WERI-Rb-1 (cell line): ENCODE measurements at regions not wholly inside any gene's neighbourhood (a gene's known extent, or its start where the extent isn't known, plus 50 kb on each side); places are given as distances from the start of the nearest gene placed in this dataset.

Source experiments
- DNase-seq: peaks from one replicate; pipeline ENCODE4 v3.0.0-alpha.2; 2020
- H3K27ac ChIP-seq: fragments of 250-450 bp; sonication (Bioruptor Pico); 2 replicates; pipeline ENCODE4 v1.5.1; 2020; ENCODE audit warnings: mild to moderate bottlenecking, moderate library complexity
- H3K27me3 ChIP-seq: fragments of 250-450 bp; sonication (Bioruptor Pico); 2 replicates; pipeline ENCODE4 v1.5.1; 2021; ENCODE audit warnings: mild to moderate bottlenecking, low read depth, moderate library complexity; ENCODE audit not compliant: insufficient read depth, severe bottlenecking
- H3K36me3 ChIP-seq: fragments of 250-450 bp; sonication (Bioruptor Pico); 2 replicates; pipeline ENCODE4 v1.5.1; 2020; ENCODE audit warnings: mild to moderate bottlenecking, moderate library complexity
- H3K4me3 ChIP-seq: 2 replicates; pipeline ENCODE4 v1.5.1; 2011; ENCODE audit warnings: low read depth, mild to moderate bottlenecking, control low read depth, low read length
- H3K9me3 ChIP-seq: fragments of 250-450 bp; sonication (Bioruptor Pico); 2 replicates; pipeline ENCODE4 v1.5.1; 2021; ENCODE audit warnings: mild to moderate bottlenecking, moderate library complexity; ENCODE audit not compliant: severe bottlenecking
- TF ChIP-seq, protein P1 (sequence below): IDR thresholded peaks from 2 replicates; pipeline ENCODE4 v1.5.1; 2011; ENCODE audit warnings: low read depth, mild to moderate bottlenecking, control low read depth, inconsistent platforms, low read length

DNA sequence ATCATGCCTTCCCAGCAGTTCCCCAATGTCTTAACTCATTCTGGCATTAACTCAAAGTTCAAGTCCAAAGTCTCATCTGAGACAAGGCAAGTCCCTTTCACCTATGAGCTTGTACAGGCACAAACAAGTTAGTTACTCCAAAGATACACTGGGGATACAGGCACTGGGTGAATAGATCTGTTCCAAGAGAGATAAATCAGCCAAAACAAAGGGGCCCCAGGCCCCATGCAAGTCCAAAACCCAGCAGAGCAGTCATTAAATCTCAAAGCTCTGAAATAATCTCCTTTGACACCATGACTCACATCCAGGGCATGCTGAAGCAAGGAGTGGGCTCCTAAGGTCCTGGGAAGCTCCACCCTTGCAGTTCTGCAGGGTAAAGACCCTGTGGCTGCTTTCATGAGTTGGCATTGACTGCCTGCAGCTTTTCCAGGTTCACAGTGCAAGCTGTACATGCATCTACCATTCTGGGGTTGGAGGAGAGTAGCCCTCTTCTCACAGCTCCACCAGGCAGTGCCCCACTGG lies 332.2 kb upstream of the KIF2B start:
- H3K4me3 ChIP-seq = no peak overlapping the region

GRCh38 chr17:53483704-53484103 lies 339.0 kb upstream of the KIF2B start:
- H3K4me3 ChIP-seq = no peak overlapping the region
- H3K27me3 ChIP-seq = no peaks in the 10 kb centered on the region
- no peaks in the 10 kb centered on the region for H3K36me3 ChIP-seq
- TF ChIP-seq, protein P1, sequence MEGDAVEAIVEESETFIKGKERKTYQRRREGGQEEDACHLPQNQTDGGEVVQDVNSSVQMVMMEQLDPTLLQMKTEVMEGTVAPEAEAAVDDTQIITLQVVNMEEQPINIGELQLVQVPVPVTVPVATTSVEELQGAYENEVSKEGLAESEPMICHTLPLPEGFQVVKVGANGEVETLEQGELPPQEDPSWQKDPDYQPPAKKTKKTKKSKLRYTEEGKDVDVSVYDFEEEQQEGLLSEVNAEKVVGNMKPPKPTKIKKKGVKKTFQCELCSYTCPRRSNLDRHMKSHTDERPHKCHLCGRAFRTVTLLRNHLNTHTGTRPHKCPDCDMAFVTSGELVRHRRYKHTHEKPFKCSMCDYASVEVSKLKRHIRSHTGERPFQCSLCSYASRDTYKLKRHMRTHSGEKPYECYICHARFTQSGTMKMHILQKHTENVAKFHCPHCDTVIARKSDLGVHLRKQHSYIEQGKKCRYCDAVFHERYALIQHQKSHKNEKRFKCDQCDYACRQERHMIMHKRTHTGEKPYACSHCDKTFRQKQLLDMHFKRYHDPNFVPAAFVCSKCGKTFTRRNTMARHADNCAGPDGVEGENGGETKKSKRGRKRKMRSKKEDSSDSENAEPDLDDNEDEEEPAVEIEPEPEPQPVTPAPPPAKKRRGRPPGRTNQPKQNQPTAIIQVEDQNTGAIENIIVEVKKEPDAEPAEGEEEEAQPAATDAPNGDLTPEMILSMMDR = no peak
- H3K9me3 ChIP-seq = no peaks in the 10 kb centered on the region
- no peak overlapping the region for H3K27ac ChIP-seq
- DNase-seq = no peak

More for the DNA sequence above, 332.2 kb upstream of the KIF2B start:
- Histone ChIP-seq H3K9me3 (no peaks in the 10 kb centered on the region), H3K27ac (no peak overlapping the region), H3K36me3 (no peaks in the 10 kb centered on the region), H3K27me3 (no peaks in the 10 kb centered on the region)
- DNase-seq = no peak
- TF ChIP-seq, protein P1 = no peak

DNA sequence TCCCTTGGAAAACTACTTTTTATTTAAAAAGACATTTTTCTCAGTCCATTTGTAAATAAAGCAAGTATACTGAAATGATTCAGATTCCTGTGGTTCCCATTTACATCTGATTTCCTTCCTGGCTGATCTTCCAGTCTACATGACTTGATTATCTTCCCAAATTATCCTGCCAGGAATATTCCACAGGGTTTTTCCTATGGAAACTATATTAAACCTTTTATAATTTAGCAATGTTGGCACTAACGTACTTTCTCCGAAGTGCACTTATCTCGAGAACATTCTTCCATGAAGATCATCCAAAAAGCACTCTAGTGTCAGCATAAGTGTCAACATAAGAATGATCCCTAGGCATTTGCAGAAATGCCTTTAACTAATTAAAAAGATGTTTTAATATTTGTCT lies 347.7 kb upstream of the KIF2B start:
- no peak for DNase-seq

DNA sequence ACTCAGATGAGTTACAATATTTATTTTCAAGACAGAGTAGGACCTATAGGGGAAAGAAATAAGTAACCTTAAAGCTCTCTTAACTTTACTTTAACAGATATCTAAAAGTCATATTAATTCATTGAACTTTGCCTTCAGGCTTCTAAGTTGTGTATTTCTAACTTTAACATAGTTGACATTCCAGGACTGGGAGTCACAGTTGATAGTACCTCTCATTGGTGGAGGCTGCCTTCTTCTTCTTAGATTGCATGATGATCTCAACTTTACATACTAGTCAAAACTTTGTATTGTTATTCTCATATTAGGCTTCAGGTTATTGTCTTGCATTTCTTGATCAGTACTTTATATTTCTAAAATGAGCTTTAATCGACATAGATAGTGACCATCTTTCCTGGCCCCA lies 350.1 kb upstream of the KIF2B start:
- no peak overlapping the region for H3K4me3 ChIP-seq
- TF ChIP-seq, protein P1 = no peak
- no peaks in the 10 kb centered on the region for H3K36me3 ChIP-seq
- no peak for DNase-seq
- no peaks in the 10 kb centered on the region for H3K9me3 ChIP-seq
- no peaks in the 10 kb centered on the region for H3K27me3 ChIP-seq
- H3K27ac ChIP-seq = no peak overlapping the region

More for the DNA sequence above, 347.7 kb upstream of the KIF2B start:
- H3K4me3 ChIP-seq = no peak overlapping the region
- H3K27ac ChIP-seq = no peak overlapping the region
- no peaks in the 10 kb centered on the region for H3K9me3 ChIP-seq
- TF ChIP-seq, protein P1 = no peak
- H3K27me3 ChIP-seq = no peaks in the 10 kb centered on the region
- H3K36me3 ChIP-seq = no peaks in the 10 kb centered on the region

DNA sequence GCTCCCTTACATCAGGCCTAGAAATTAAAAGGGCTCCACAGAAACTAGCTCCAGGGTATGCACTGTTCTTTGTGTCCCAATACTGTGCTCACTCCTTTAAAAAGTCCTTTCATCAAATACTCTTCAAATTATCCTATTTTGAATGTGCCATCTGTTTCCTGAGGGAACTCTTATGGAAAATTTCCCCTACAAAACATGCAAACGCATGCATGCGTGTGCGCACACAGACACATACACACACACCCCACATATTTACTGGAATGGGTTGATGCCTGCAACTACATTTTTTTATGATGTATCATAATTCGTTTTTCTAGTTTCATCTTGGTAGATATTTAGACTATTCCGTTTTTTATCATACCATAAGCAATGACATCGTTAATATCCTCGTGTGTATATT lies 351.2 kb upstream of the KIF2B start:
- no peak for DNase-seq
- TF ChIP-seq, protein P1 = no peak
- Histone ChIP-seq H3K4me3 (no peak overlapping the region), H3K9me3 (no peaks in the 10 kb centered on the region), H3K27ac (no peak overlapping the region), H3K27me3 (no peaks in the 10 kb centered on the region), H3K36me3 (no peaks in the 10 kb centered on the region)

DNA sequence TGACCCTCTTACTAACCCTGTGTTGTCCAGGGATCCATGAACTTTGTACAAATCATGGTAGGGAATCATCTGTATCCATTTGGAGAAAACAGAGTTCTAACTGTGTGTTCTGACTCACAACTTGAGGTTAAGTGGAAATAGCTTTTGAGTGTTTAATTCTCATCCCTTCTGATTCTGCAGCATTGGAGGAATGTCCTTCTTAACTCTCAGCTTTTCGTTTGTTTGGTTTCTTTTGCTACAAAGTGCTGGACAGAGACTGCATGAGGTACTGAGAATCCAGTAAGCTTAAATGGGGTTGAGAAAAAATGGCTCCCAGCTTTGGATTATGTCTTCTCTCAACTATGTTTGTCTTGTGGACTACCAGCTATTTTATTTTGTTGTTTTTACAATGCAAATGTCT lies 352.1 kb upstream of the KIF2B start:
- no peak for DNase-seq
- no peaks in the 10 kb centered on the region for H3K9me3 ChIP-seq
- no peaks in the 10 kb centered on the region for H3K27me3 ChIP-seq
- no peak overlapping the region for H3K4me3 ChIP-seq
- H3K36me3 ChIP-seq = no peaks in the 10 kb centered on the region
- no peak overlapping the region for H3K27ac ChIP-seq
- TF ChIP-seq, protein P1 = no peak
